IMR-90 (cell line): ENCODE measurements at regions not wholly inside any gene's neighbourhood (a gene's known extent, or its start where the extent isn't known, plus 50 kb on each side); places are given as distances from the start of the nearest gene placed in this dataset.

Experiments used
- CEBPB ChIP-seq: IDR thresholded peaks from 2 replicates; pipeline ENCODE4 v1.6.1; 2012; ENCODE audit warnings: low read depth, low read length, improper control_type of control experiment
- CTCF ChIP-seq: conservative IDR thresholded peaks from 2 replicates; pipeline ENCODE4 v1.5.1; 2012; ENCODE audit warnings: mild to moderate bottlenecking, low read depth, low read length, improper control_type of control experiment
- FOS ChIP-seq: fragments of 150-350 bp; IDR thresholded peaks from 2 replicates; pipeline ENCODE4 v1.6.1; 2016; ENCODE audit warnings: low read depth, low read length
- MAZ ChIP-seq: IDR thresholded peaks from 2 replicates; pipeline ENCODE4 v1.6.1; 2012; ENCODE audit warnings: low read depth, mild to moderate bottlenecking, low read length, improper control_type of control experiment, moderate library complexity, borderline replicate concordance
- MXI1 ChIP-seq: IDR thresholded peaks from 2 replicates; pipeline ENCODE4 v1.6.1; 2012; ENCODE audit warnings: low read depth, mild to moderate bottlenecking, low read length, moderate library complexity, borderline replicate concordance
- NFE2L2 ChIP-seq: fragments of 150-350 bp; IDR thresholded peaks from 2 replicates; pipeline ENCODE4 v1.6.1; 2016; ENCODE audit warnings: low read depth, mild to moderate bottlenecking, low read length
- POLR2A ChIP-seq: IDR thresholded peaks from 2 replicates; pipeline ENCODE4 v1.6.1; 2012; ENCODE audit warnings: mild to moderate bottlenecking, low read depth, low read length
- RAD21 ChIP-seq: IDR thresholded peaks from 2 replicates; pipeline ENCODE4 v1.6.1; 2012; ENCODE audit warnings: low read length, improper control_type of control experiment
- RCOR1 ChIP-seq: IDR thresholded peaks from 2 replicates; pipeline ENCODE4 v1.6.1; 2012; ENCODE audit warnings: mild to moderate bottlenecking, low read length, improper control_type of control experiment; ENCODE audit not compliant: insufficient replicate concordance
- RFX5 ChIP-seq: IDR thresholded peaks from 2 replicates; pipeline ENCODE4 v1.8.0; 2012; ENCODE audit warnings: low read depth, mild to moderate bottlenecking, low read length, moderate library complexity
- SMC3 ChIP-seq: fragments of 150-350 bp; IDR thresholded peaks from 2 replicates; pipeline ENCODE4 v1.6.1; 2016; ENCODE audit warnings: low read depth, mild to moderate bottlenecking, antibody characterized with exemption, low read length, moderate library complexity
- USF2 ChIP-seq: fragments of 150-350 bp; IDR thresholded peaks from 2 replicates; pipeline ENCODE4 v1.6.1; 2017; ENCODE audit warnings: mild to moderate bottlenecking, antibody characterized with exemption, low read length, low read depth

GRCh38 chr1:193339401-193339800 is 153.0 kb upstream of the B3GALT2 start:
- TF ChIP-seq CTCF (no peak), RAD21 (no peak), POLR2A (no peak), MAZ (no peak), SMC3 (no peak), NFE2L2 (no peak), CEBPB (no peak), RFX5 (no peak), MXI1 (no peak), FOS (no peak), RCOR1 (no peak), USF2 (no peak)
